SU-DHL-6 (cell line): ENCODE measurements at regions not wholly inside any gene's neighbourhood (a gene's known extent, or its start where the extent isn't known, plus 50 kb on each side); places are given as distances from the start of the nearest gene placed in this dataset.

ENCODE experiments used
- H2AFZ ChIP-seq: fragments of 200-600 bp; sonication (generic); 2 replicates; pipeline ENCODE4 v1.6.1; 2014; ENCODE audit warnings: low read depth, mild to moderate bottlenecking, moderate library complexity, mixed read lengths, antibody characterized with exemption, low read length; ENCODE audit not compliant: severe bottlenecking
- H3F3A ChIP-seq: fragments of 200-600 bp; shearing (Covaris generic); 2 replicates; pipeline ENCODE4 v1.6.0; 2016; ENCODE audit warnings: antibody characterized with exemption, mild to moderate bottlenecking; ENCODE audit not compliant: insufficient read depth
- H3K27ac ChIP-seq: fragments of 200-600 bp; sonication (generic); 2 replicates; pipeline ENCODE4 v1.5.1; 2016; ENCODE audit warnings: low read depth, mild to moderate bottlenecking, low read length, moderate library complexity, mixed read lengths
- H3K27me3 ChIP-seq: fragments of 200-600 bp; sonication (generic), shearing (Covaris generic); 2 replicates; pipeline ENCODE4 v1.6.0; 2014; ENCODE audit warnings: mild to moderate bottlenecking, low read length
- H3K36me3 ChIP-seq: fragments of 200-600 bp; sonication (generic); 2 replicates; pipeline ENCODE4 v1.6.1; 2014; ENCODE audit warnings: mild to moderate bottlenecking, low read length, mixed read lengths
- H3K4me2 ChIP-seq: fragments of 300-600, 200-600 bp; shearing (Covaris generic), sonication (generic); 2 replicates; pipeline ENCODE4 v1.6.0; 2014; ENCODE audit warnings: low read length, low read depth, mild to moderate bottlenecking; ENCODE audit not compliant: poor library complexity, severe bottlenecking
- H3K4me3 ChIP-seq: fragments of 200-600 bp; sonication (generic); 2 replicates; pipeline ENCODE4 v1.5.1; 2014; ENCODE audit warnings: antibody characterized with exemption, low read length, mild to moderate bottlenecking, mixed read lengths; ENCODE audit not compliant: insufficient read depth, poor library complexity, severe bottlenecking
- H3K79me2 ChIP-seq: fragments of 200-600 bp; sonication (generic); 2 replicates; pipeline ENCODE4 v1.6.1; 2014; ENCODE audit warnings: mild to moderate bottlenecking, low read length, moderate library complexity; ENCODE audit not compliant: insufficient read depth
- H3K9ac ChIP-seq: fragments of 200-600 bp; sonication (generic); 2 replicates; pipeline ENCODE4 v1.7.0; 2014; ENCODE audit warnings: mild to moderate bottlenecking, low read length
- H3K9me2 ChIP-seq: fragments of 200-600 bp; sonication (generic); replicated peaks from 2 replicates; pipeline ENCODE4 v1.6.1; 2014; ENCODE audit warnings: low read length; ENCODE audit not compliant: insufficient read depth
- H3K9me3 ChIP-seq: fragments of 200-600 bp; sonication (generic); 2 replicates; pipeline ENCODE4 v1.6.1; 2014; ENCODE audit warnings: low read length, mixed read lengths; ENCODE audit not compliant: insufficient read depth
- H4K20me1 ChIP-seq: fragments of 200-600 bp; sonication (generic); 2 replicates; pipeline ENCODE4 v1.6.1; 2014; ENCODE audit warnings: low read depth, mild to moderate bottlenecking, antibody characterized with exemption, low read length, moderate library complexity, mixed read lengths
- EZH2phosphoT487 ChIP-seq: fragments of 200-600 bp; sonication (generic), shearing (Covaris generic); conservative IDR thresholded peaks from 2 replicates; pipeline ENCODE4 v1.6.1; 2018; ENCODE audit warnings: mild to moderate bottlenecking, antibody characterized with exemption, low read length, moderate library complexity, mixed read lengths
- TF ChIP-seq, protein P1 (sequence below): fragments of 200-600 bp; sonication (generic); IDR thresholded peaks from one replicate; pipeline ENCODE4 v1.5.1; 2017; ENCODE audit warnings: antibody characterized with exemption, mild to moderate bottlenecking, low read length, moderate library complexity; ENCODE audit not compliant: insufficient read depth, poor library complexity, severe bottlenecking

DNA sequence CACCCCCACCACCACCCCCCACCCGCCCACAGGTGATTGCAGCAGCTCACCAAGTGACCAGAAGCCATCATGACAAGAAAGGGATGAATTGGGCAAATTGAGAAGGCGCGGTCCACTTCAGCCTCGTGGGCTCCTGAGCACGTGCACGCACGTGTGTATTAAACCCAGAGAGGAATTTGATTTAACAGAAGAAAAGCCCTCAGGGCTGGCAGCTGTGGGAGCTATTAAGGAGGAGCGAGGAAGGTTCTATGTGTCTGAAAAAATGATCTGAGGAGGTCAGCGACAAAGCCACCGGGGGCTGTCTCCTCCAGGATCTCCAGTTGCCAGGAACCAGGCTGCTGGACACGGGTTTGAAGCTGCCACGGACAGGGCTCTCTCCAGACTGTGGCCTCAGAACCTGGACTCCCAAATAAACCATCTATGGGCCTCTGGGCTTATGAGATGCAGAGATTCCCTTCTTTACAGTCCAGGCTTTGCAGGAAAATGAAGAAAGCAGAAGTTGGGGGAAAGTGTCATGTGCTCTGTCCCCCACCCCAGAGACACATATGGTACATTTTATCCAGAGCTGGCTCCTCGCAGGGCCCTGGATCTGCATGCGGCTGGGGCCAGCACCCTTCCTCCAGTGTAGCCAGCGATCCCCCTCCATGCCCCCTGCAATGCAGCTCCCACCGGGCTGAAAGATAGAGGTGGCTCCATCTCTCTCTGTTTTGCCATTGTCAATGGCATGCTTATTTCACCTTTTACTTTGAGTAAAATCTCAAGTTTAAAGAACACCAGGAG lies 219.7 kb upstream of the RPL38 start:
- Histone ChIP-seq H3K9me3 (no peaks in the 10 kb centered on the region), H4K20me1 (no peaks in the 10 kb centered on the region), H3F3A (no peaks in the 10 kb centered on the region), H3K27ac (no peak overlapping the region), H3K9ac (no peak overlapping the region), H2AFZ (no peak overlapping the region), H3K4me2 (no peak overlapping the region), H3K4me3 (no peak overlapping the region), H3K27me3 (no peaks in the 10 kb centered on the region), H3K79me2 (no peaks in the 10 kb centered on the region), H3K9me2 (no peaks in the 10 kb centered on the region), H3K36me3 (no peaks in the 10 kb centered on the region)
- TF ChIP-seq EZH2phosphoT487, result no peak
- TF ChIP-seq, protein P1, sequence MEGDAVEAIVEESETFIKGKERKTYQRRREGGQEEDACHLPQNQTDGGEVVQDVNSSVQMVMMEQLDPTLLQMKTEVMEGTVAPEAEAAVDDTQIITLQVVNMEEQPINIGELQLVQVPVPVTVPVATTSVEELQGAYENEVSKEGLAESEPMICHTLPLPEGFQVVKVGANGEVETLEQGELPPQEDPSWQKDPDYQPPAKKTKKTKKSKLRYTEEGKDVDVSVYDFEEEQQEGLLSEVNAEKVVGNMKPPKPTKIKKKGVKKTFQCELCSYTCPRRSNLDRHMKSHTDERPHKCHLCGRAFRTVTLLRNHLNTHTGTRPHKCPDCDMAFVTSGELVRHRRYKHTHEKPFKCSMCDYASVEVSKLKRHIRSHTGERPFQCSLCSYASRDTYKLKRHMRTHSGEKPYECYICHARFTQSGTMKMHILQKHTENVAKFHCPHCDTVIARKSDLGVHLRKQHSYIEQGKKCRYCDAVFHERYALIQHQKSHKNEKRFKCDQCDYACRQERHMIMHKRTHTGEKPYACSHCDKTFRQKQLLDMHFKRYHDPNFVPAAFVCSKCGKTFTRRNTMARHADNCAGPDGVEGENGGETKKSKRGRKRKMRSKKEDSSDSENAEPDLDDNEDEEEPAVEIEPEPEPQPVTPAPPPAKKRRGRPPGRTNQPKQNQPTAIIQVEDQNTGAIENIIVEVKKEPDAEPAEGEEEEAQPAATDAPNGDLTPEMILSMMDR, result no peak

DNA sequence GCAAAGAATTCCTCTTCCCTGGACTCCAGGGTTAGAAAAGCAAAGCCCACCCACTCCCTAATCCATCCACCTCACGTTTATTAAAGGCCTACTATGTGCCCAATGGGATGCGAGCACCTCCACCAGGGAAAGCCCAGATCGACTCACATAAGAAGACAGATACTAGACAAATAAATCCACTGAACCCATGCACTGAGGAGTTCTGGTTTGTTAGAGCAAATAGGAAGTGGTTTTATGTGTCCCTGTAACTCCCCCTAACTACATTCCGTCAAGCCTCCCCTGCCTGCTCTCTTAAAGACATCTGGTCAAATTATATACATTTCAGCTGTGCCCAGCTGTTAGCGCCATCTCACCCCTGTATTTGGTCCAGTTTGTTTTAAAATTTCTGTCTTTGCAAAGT lies 218.5 kb upstream of the RPL38 start:
- Histone ChIP-seq H3K27ac (no peak overlapping the region), H3K9ac (no peak overlapping the region), H3K36me3 (no peaks in the 10 kb centered on the region), H3K27me3 (no peaks in the 10 kb centered on the region), H4K20me1 (no peaks in the 10 kb centered on the region), H3K79me2 (no peaks in the 10 kb centered on the region), H3K4me2 (no peak overlapping the region), H3K9me3 (no peaks in the 10 kb centered on the region), H3F3A (no peaks in the 10 kb centered on the region), H2AFZ (no peak overlapping the region), H3K9me2 (no peaks in the 10 kb centered on the region), H3K4me3 (no peak overlapping the region)
- TF ChIP-seq, protein P1, result no peak
- no peak for TF ChIP-seq EZH2phosphoT487

DNA sequence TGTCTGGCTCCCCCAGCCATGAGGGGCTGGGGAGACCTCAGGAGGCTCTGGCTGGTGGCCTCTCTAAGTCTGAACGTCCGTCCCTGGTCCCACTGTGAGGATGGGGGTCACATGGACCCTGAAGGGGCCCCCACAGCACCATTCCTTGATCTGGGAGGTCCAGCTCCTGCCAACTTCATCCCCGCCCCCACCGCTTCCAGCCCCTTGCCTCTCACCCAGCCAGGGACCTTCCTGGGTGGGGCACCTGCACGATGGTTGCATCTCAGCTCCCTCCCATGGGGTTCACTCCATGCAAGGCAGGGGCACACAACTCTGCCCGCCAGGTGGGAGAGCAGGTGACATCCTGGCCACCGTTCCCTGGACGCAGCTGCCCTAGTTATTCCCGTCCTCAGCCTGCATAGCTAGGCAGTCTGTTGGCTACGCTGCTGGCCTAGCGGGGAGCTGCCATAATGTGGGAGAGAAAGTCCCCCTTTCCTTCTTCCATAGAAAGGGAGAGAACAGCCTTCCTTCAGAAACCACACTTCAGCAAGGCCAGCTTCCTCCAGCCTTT lies 217.9 kb upstream of the RPL38 start:
- Histone ChIP-seq H3K4me3 (no peak overlapping the region), H3K36me3 (no peaks in the 10 kb centered on the region), H3K4me2 (no peak overlapping the region), H3K9me2 (no peaks in the 10 kb centered on the region), H3K79me2 (no peaks in the 10 kb centered on the region), H4K20me1 (no peaks in the 10 kb centered on the region), H3K9me3 (no peaks in the 10 kb centered on the region), H3F3A (no peaks in the 10 kb centered on the region), H3K27ac (no peak overlapping the region), H2AFZ (no peak overlapping the region), H3K27me3 (no peaks in the 10 kb centered on the region), H3K9ac (no peak overlapping the region)
- TF ChIP-seq, protein P1, result no peak
- no peak for TF ChIP-seq EZH2phosphoT487
